ENCODE measurements at regions not wholly inside any gene's neighbourhood (a gene's known extent, or its start where the extent isn't known, plus 50 kb on each side); places are given as distances from the start of the nearest gene placed in this dataset.

GRCh38 chr10:118454211-118454610 is 112.1 kb upstream of the FAM204A start:
- H3F3A ChIP-seq (ENCODE audit: insufficient read depth, low read length): no peaks in the 10 kb centered on the region
- H3K4me1 ChIP-seq (ENCODE audit: insufficient read depth, low read length, severe bottlenecking): no peaks in the 10 kb centered on the region
- H3K4me3 ChIP-seq (ENCODE audit: low read depth, low read length, poor library complexity, severe bottlenecking): no peak overlapping the region
- H2AFZ ChIP-seq (ENCODE audit: low read length): no peak overlapping the region
- TF ChIP-seq CTCF (IDR thresholded peaks at IDR 0.05; ENCODE audit: low read length): no peak
- TF ChIP-seq EZH2 (IDR thresholded peaks at IDR 0.05; ENCODE audit: borderline replicate concordance, low read length): no peak
- no peaks in the 10 kb centered on the region for H4K20me1 ChIP-seq (ENCODE audit: insufficient read depth, low read length)
- no peak overlapping the region for H3K27ac ChIP-seq (ENCODE audit: low read depth, low read length, poor library complexity, severe bottlenecking)
- H3K36me3 ChIP-seq (ENCODE audit: insufficient read depth, low read length): no peaks in the 10 kb centered on the region
- no peaks in the 10 kb centered on the region for H3K79me2 ChIP-seq (ENCODE audit: insufficient read depth, low read length)
- no peaks in the 10 kb centered on the region for H3K9me3 ChIP-seq (ENCODE audit: low read length)
- no peaks in the 10 kb centered on the region for H3K27me3 ChIP-seq (ENCODE audit: insufficient read depth, low read length)
- no peak overlapping the region for H3K9ac ChIP-seq (ENCODE audit: low read length)
- no peak overlapping the region for H3K4me2 ChIP-seq (ENCODE audit: low read length)
- no peaks in the 10 kb centered on the region for H3K9me2 ChIP-seq (ENCODE audit: low read depth, low read length)

GRCh38 chr10:118452098-118452497 is 110.0 kb upstream of the FAM204A start:
- Histone ChIP-seq H3K9ac (ENCODE audit: low read length) (no peak overlapping the region), H3K4me1 (ENCODE audit: insufficient read depth, low read length, severe bottlenecking) (no peaks in the 10 kb centered on the region), H3K9me3 (ENCODE audit: low read length) (no peaks in the 10 kb centered on the region), H2AFZ (ENCODE audit: low read length) (no peak overlapping the region), H3K79me2 (ENCODE audit: insufficient read depth, low read length) (no peaks in the 10 kb centered on the region), H3K9me2 (ENCODE audit: low read depth, low read length) (no peaks in the 10 kb centered on the region), H3K36me3 (ENCODE audit: insufficient read depth, low read length) (no peaks in the 10 kb centered on the region), H3K27ac (ENCODE audit: low read depth, low read length, poor library complexity, severe bottlenecking) (no peak overlapping the region), H3K4me2 (ENCODE audit: low read length) (no peak overlapping the region), H3K27me3 (ENCODE audit: insufficient read depth, low read length) (peaks cover 3% of the 10 kb centered on the region; the same call in 1 of the 2 replicates), H3F3A (ENCODE audit: insufficient read depth, low read length) (no peaks in the 10 kb centered on the region), H3K4me3 (ENCODE audit: low read depth, low read length, poor library complexity, severe bottlenecking) (no peak overlapping the region), H4K20me1 (ENCODE audit: insufficient read depth, low read length) (no peaks in the 10 kb centered on the region)
- TF ChIP-seq CTCF (IDR thresholded peaks at IDR 0.05; ENCODE audit: low read length) (no peak), EZH2 (IDR thresholded peaks at IDR 0.05; ENCODE audit: borderline replicate concordance, low read length) (no peak)

- Histone ChIP-seq H3K9ac (ENCODE audit: low read length) (no peak overlapping the region), H3K79me2 (ENCODE audit: insufficient read depth, low read length) (no peaks in the 10 kb centered on the region), H3K36me3 (ENCODE audit: insufficient read depth, low read length) (no peaks in the 10 kb centered on the region), H3F3A (ENCODE audit: insufficient read depth, low read length) (no peaks in the 10 kb centered on the region), H3K9me3 (ENCODE audit: low read length) (no peaks in the 10 kb centered on the region), H3K27me3 (ENCODE audit: insufficient read depth, low read length) (peaks cover 3% of the 10 kb centered on the region; the same call in 1 of the 2 replicates), H2AFZ (ENCODE audit: low read length) (no peak overlapping the region), H3K27ac (ENCODE audit: low read depth, low read length, poor library complexity, severe bottlenecking) (no peak overlapping the region), H3K4me2 (ENCODE audit: low read length) (no peak overlapping the region), H3K9me2 (ENCODE audit: low read depth, low read length) (no peaks in the 10 kb centered on the region), H3K4me1 (ENCODE audit: insufficient read depth, low read length, severe bottlenecking) (no peaks in the 10 kb centered on the region), H4K20me1 (ENCODE audit: insufficient read depth, low read length) (no peaks in the 10 kb centered on the region), H3K4me3 (ENCODE audit: low read depth, low read length, poor library complexity, severe bottlenecking) (no peak overlapping the region)
- TF ChIP-seq CTCF (IDR thresholded peaks at IDR 0.05; ENCODE audit: low read length) (no peak), EZH2 (IDR thresholded peaks at IDR 0.05; ENCODE audit: borderline replicate concordance, low read length) (no peak)
Observed at GRCh38 chr10:118449521-118449920, 107.4 kb upstream of the FAM204A start.
